Activated naive CD4-positive, alpha-beta T cell treated with anti-CD3 and anti-CD28 coated beads, Interleukin-2, amount 10 ng/mL, durations not matched to agents 7 days and 5 days (primary cell): ENCODE measurements at regions not wholly inside any gene's neighbourhood (a gene's known extent, or its start where the extent isn't known, plus 50 kb on each side); places are given as distances from the start of the nearest gene placed in this dataset.

Experiments used
- CTCF ChIA-PET: fragments of 350-600 bp; sonication (Branson Sonifier 250); formaldehyde crosslinking; loops from one replicate; lab custom pipeline; 2021; ENCODE audit warnings: antibody characterized with exemption; lab: Charles Lee
- DNase-seq: peaks from one replicate; pipeline ENCODE4 v3.0.0-alpha.2; 2020
- H3K27ac Mint-ChIP-seq: one replicate; pipeline ENCODE4 v1.8.0; 2021; ENCODE audit warnings: mild to moderate bottlenecking, moderate library complexity, mixed read lengths
- H3K27me3 Mint-ChIP-seq: one replicate; pipeline ENCODE4 v1.8.0; 2021; ENCODE audit warnings: mild to moderate bottlenecking, mixed read lengths
- H3K36me3 Mint-ChIP-seq: one replicate; pipeline ENCODE4 v1.8.0; 2021; ENCODE audit warnings: mixed read lengths
- H3K4me1 Mint-ChIP-seq: one replicate; pipeline ENCODE4 v1.8.0; 2021; ENCODE audit warnings: mixed read lengths
- H3K4me3 Mint-ChIP-seq: one replicate; pipeline ENCODE4 v1.8.0; 2021; ENCODE audit warnings: mild to moderate bottlenecking, moderate library complexity, mixed read lengths
- H3K9me3 Mint-ChIP-seq: one replicate; pipeline ENCODE4 v1.8.0; 2021; ENCODE audit warnings: mixed read lengths

DNA sequence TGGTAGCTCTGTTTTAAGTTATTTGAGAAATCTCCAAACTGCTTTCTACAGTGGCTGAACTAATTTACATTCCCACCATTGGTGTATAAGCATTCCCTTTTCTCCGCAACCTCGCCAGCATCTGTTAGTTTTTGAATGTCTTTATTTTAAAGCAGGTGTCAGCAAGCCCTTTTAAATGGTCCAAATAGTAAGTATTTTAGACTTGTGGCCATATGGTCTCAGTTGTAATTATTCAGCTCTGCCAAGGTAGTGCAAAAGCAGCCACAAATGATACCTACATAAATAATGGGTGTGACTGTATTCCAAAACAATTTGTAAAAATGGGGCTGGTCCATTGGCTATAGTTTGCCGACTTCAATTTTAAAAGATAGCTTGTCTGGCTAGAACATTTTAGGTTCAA, 58.7 kb upstream of the TMTC4 start:
- peaks cover 1% of the 10 kb centered on the region for H3K9me3 Mint-ChIP-seq
- no peaks in the 10 kb centered on the region for H3K36me3 Mint-ChIP-seq
- H3K4me1 Mint-ChIP-seq: no peaks in the 10 kb centered on the region
- DNase-seq: no peak
- no peak overlapping the region for H3K27ac Mint-ChIP-seq
- peaks cover 2% of the 10 kb centered on the region for H3K27me3 Mint-ChIP-seq
- CTCF ChIA-PET: interaction anchor here (1.3 to 1.5 kb wide), 2 partner anchors 8 to 11 kb away, joined by 3 to 4 read pairs; no protein-coding TSS in a partner anchor
- H3K4me3 Mint-ChIP-seq: no peak overlapping the region

DNA sequence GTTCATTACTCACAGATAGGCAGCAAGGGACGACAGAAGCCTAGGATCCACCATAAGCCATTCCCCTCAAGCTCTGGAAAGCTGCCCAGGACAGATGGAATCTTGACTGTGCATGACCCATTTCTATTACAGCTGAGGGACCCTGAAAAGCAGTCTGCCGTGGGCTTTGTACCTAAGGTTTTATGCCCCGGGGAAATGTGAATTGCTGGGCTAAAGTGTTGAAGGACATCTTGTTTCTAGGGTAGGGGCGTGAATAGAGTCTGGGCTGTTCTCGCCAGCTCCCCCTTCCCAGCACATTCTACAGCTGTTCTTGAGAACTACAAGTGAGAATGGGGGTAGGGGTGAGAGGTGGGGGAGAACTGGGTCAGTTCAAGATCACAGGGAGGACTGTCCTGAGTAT, 53.6 kb upstream of the TMTC4 start:
- CTCF ChIA-PET: no interaction called here
- Mint-ChIP-seq H3K4me1 (no peaks in the 10 kb centered on the region), H3K9me3 (peaks cover 1% of the 10 kb centered on the region), H3K27me3 (peaks cover 8% of the 10 kb centered on the region), H3K4me3 (no peak overlapping the region), H3K36me3 (no peaks in the 10 kb centered on the region), H3K27ac (no peak overlapping the region)
- no peak for DNase-seq

DNA sequence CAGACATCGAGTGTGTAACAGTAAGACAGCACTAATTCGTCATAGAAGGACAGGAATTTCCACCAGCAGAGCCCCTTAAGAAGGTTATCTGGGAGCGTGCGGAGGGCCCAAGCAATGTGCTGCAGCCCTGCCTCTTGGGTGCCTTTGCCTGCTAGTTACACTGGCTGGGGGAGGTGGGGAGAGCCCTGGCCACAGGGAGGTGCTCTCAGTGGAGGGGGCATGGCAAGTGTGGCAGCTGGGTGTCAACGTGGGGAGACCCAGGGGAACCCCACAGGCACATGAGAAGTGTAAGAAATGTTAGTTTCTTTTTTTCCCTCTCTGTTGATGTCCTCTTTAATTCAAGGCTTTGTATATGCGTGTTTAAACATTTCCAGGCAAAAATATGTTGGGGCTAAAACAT, 50.9 kb upstream of the TMTC4 start:
- H3K9me3 Mint-ChIP-seq: peaks cover 3% of the 10 kb centered on the region
- CTCF ChIA-PET: no interaction called here

DNA sequence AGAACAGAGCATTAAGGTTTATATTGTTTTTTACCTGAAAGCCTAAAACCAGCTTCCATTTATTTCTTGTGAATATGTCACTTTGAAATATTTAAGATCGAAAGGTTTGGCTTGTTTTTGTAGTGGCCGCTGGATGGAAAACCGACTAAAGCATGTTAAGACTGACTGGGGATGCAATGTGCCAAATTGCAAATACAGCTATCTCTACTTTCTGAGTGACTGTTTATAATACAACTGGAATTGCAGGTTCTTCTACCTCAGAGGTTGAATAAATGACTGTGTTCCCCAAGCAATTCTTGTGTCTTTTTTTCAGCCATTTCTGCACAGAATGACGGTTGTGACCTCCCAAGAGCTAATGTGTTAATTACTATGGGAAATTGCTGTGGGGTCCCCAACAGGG, 50.0 kb upstream of the TMTC4 start:
- Mint-ChIP-seq H3K9me3 (peaks cover 11% of the 10 kb centered on the region), H3K27ac (no peak overlapping the region), H3K4me1 (no peaks in the 10 kb centered on the region), H3K36me3 (no peaks in the 10 kb centered on the region), H3K4me3 (no peak overlapping the region), H3K27me3 (peaks cover 9% of the 10 kb centered on the region)
- no peak for DNase-seq
- CTCF ChIA-PET: interaction anchor here (0.5 to 0.9 kb wide), 2 partner anchors 10 to 99 kb away, joined by 3 read pairs; no protein-coding TSS in a partner anchor

More for the DNA sequence above, 50.9 kb upstream of the TMTC4 start:
- Mint-ChIP-seq H3K4me3 (no peak overlapping the region), H3K36me3 (no peaks in the 10 kb centered on the region), H3K27me3 (peaks cover 9% of the 10 kb centered on the region), H3K27ac (no peak overlapping the region), H3K4me1 (no peaks in the 10 kb centered on the region)
- DNase-seq: no peak
